NB4 (cell line): ENCODE measurements at regions not wholly inside any gene's neighbourhood (a gene's known extent, or its start where the extent isn't known, plus 50 kb on each side); places are given as distances from the start of the nearest gene placed in this dataset.
A peak's percentile ranks its signal among the peaks of the same experiment; 100 is the strongest.
"Not testable (repeated sequence)": the region's sequence is repeated elsewhere in the genome, so short reads cannot be mapped to it uniquely, and the experiment has no call there.

ENCODE experiments used
- DNase-seq: peaks from one replicate; pipeline ENCODE4 v3.0.0; 2010; ENCODE audit warnings: low read depth
- H3K4me3 ChIP-seq: one replicate; pipeline ENCODE4 v1.5.1; 2011; ENCODE audit warnings: mild to moderate bottlenecking, low read depth, low read length, moderate library complexity
- CTCF ChIP-seq: IDR thresholded peaks from one replicate; pipeline ENCODE4 v1.5.1; 2012; ENCODE audit warnings: low read depth, low read length
- MYC ChIP-seq: IDR thresholded peaks from 2 replicates; pipeline ENCODE4 v1.6.1; 2011; ENCODE audit warnings: low read depth, low read length
- POLR2A ChIP-seq: IDR thresholded peaks from 2 replicates; pipeline ENCODE4 v1.6.1; 2011; ENCODE audit warnings: mild to moderate bottlenecking; ENCODE audit not compliant: insufficient read length; ENCODE audit errors: extremely low read depth
- TF ChIP-seq, protein P1 (sequence below): IDR thresholded peaks from 2 replicates; pipeline ENCODE4 v1.6.1; 2011; ENCODE audit warnings: low read depth, low read length

DNA sequence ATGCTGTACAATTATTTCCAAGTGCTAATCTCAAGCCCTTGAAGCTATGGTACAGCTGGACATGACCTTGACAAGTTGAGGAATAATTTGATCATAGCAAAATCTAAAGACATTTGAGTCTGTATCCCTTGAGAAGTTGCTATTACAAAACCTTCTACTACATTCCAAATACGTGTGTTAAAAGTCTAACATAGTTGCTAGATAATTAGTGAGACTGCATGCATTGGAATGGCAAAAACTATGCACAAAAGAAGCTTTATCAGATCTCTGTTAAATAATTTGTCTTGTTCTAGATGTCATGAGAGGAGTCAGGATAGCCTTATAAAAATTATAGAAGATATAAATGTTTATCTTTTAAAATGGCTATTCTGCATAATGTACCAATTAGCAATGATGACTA is 127.8 kb downstream of the GJA1 start:
- H3K4me3 ChIP-seq, result no peak overlapping the region
- TF ChIP-seq MYC (no peak), POLR2A (no peak), CTCF (no peak)
- TF ChIP-seq, protein P1, sequence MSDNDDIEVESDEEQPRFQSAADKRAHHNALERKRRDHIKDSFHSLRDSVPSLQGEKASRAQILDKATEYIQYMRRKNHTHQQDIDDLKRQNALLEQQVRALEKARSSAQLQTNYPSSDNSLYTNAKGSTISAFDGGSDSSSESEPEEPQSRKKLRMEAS, result no peak
- DNase-seq, result no peak

- not testable (repeated sequence) for H3K4me3 ChIP-seq, DNase-seq
Measured at GRCh38 chr6:121564529-121564928, 129.1 kb downstream of the GJA1 start.

GRCh38 chr6:121571455-121571854 is 136.0 kb downstream of the GJA1 start:
- TF ChIP-seq, protein P1, result no peak
- TF ChIP-seq CTCF, result no peak
- TF ChIP-seq MYC, result no peak
- TF ChIP-seq POLR2A, result no peak
- DNase-seq, result no peak
- no peak overlapping the region for H3K4me3 ChIP-seq

- DNase-seq, result peak; percentile 35
Measured at GRCh38 chr6:121573481-121573880, 138.0 kb downstream of the GJA1 start.

DNA sequence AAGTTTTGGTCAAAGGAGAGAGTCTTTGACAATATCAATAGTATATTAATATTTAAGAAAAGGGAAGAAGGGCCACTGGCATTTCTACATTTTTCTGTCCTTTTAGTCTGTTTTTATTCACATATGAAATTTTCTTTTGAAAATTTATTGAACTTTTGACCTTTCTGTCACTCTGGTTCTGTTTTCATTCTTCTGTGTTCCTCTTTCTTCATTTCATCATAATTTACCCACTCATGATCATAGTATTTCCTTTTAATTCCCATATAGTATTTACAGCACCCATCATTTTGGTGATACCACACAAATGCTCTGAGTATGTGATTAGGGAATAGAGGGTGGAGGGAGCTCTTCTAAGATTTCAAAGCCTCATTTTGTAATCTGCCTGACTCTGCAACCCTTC is 142.8 kb downstream of the GJA1 start:
- no peak for TF ChIP-seq MYC
- TF ChIP-seq, protein P1, result no peak
- TF ChIP-seq POLR2A, result no peak
- TF ChIP-seq CTCF, result no peak
- DNase-seq, result no peak
- no peak overlapping the region for H3K4me3 ChIP-seq

More at GRCh38 chr6:121573481-121573880, 138.0 kb downstream of the GJA1 start:
- TF ChIP-seq POLR2A (no peak), CTCF (no peak), MYC (no peak)
- TF ChIP-seq, protein P1, result no peak
- H3K4me3 ChIP-seq, result no peak overlapping the region

GRCh38 chr6:121579478-121579877 is 144.0 kb downstream of the GJA1 start:
- no peak for TF ChIP-seq POLR2A
- TF ChIP-seq, protein P1, result no peak
- no peak for TF ChIP-seq MYC
- no peak for TF ChIP-seq CTCF
- DNase-seq, result peak; percentile 19
- no peak overlapping the region for H3K4me3 ChIP-seq
